COLO829 (cell line): ENCODE measurements at regions not wholly inside any gene's neighbourhood (a gene's known extent, or its start where the extent isn't known, plus 50 kb on each side); places are given as distances from the start of the nearest gene placed in this dataset.
A peak's percentile ranks its signal among the peaks of the same experiment; 100 is the strongest.

Experiments
- DNase-seq: peaks from one replicate; pipeline ENCODE4 v3.0.0; 2012; ENCODE audit warnings: low spot score

- peak; percentile 84 for DNase-seq
Observed at GRCh38 chr9:78866207-78867132, 569.5 kb downstream of the PSAT1 start.

- no peak for DNase-seq
Observed at GRCh38 chr9:78871086-78871451, 574.1 kb downstream of the PSAT1 start.

- DNase-seq: no peak
Observed at GRCh38 chr9:78871452-78872331, 574.8 kb downstream of the PSAT1 start.

- no peak for DNase-seq
Observed at GRCh38 chr9:78874061-78874460, 577.1 kb downstream of the PSAT1 start.

- DNase-seq: no peak
Observed at GRCh38 chr9:78879324-78880100, 582.6 kb downstream of the PSAT1 start.

GRCh38 chr9:78881295-78881694 lies 584.4 kb downstream of the PSAT1 start:
- no peak for DNase-seq

- DNase-seq: no peak
Observed at GRCh38 chr9:78882481-78882880, 585.6 kb downstream of the PSAT1 start.

- no peak for DNase-seq
Observed at GRCh38 chr9:78884611-78885150, 587.8 kb downstream of the PSAT1 start.

- no peak for DNase-seq
Observed at GRCh38 chr9:78892182-78892581, 595.3 kb downstream of the PSAT1 start.

- no peak for DNase-seq
Observed at GRCh38 chr9:78892769-78893168, 595.8 kb downstream of the PSAT1 start.

- DNase-seq: no peak
Observed at GRCh38 chr9:78893774-78894401, 597.0 kb downstream of the PSAT1 start.

GRCh38 chr9:78896479-78896878 lies 599.6 kb downstream of the PSAT1 start:
- DNase-seq: no peak

- DNase-seq: peak; percentile 22
Observed at GRCh38 chr9:78898234-78898633, 601.3 kb downstream of the PSAT1 start.

GRCh38 chr9:78899006-78899405 lies 602.1 kb downstream of the PSAT1 start:
- no peak for DNase-seq

- no peak for DNase-seq
Observed at GRCh38 chr9:78900500-78900899, 603.6 kb downstream of the PSAT1 start.

- no peak for DNase-seq
Observed at GRCh38 chr9:78902051-78902450, 605.1 kb downstream of the PSAT1 start.

- DNase-seq: no peak
Observed at GRCh38 chr9:78903581-78903980, 606.7 kb downstream of the PSAT1 start.

GRCh38 chr9:78904686-78905085 lies 607.8 kb downstream of the PSAT1 start:
- no peak for DNase-seq

GRCh38 chr9:78905387-78905786 lies 608.5 kb downstream of the PSAT1 start:
- no peak for DNase-seq

GRCh38 chr9:78905986-78906755 lies 609.2 kb downstream of the PSAT1 start:
- no peak for DNase-seq

GRCh38 chr9:78909566-78909965 lies 612.6 kb downstream of the PSAT1 start:
- DNase-seq: no peak
